ENCODE measurements at regions not wholly inside any gene's neighbourhood (a gene's known extent, or its start where the extent isn't known, plus 50 kb on each side); places are given as distances from the start of the nearest gene placed in this dataset.

DNA sequence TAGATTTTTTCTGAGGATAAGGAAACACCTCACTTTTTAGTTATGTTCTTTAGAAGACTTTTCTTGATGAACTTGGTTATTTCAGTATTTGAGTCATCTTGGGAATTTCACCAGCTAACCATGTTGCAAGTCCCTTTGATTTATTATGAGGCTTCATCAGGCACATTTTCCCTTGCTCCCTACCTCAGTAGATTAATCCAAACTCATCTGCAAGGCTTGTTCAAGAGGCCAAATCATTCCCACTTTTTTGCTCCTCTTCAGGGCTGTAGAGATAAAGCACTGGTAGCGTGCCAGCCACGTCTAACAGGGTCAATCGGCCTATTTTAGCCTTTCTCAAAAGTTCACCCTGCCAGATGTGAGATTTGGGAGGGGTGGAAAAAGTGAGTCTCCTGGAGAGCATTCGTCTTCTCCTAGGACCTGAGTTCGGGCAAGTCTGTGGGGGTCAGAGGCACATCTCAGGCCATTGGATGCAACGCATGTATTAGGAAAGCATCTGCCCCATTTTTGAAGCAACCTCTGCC, 120.3 kb downstream of the RDH14 start:
- TF ChIP-seq, protein P1, sequence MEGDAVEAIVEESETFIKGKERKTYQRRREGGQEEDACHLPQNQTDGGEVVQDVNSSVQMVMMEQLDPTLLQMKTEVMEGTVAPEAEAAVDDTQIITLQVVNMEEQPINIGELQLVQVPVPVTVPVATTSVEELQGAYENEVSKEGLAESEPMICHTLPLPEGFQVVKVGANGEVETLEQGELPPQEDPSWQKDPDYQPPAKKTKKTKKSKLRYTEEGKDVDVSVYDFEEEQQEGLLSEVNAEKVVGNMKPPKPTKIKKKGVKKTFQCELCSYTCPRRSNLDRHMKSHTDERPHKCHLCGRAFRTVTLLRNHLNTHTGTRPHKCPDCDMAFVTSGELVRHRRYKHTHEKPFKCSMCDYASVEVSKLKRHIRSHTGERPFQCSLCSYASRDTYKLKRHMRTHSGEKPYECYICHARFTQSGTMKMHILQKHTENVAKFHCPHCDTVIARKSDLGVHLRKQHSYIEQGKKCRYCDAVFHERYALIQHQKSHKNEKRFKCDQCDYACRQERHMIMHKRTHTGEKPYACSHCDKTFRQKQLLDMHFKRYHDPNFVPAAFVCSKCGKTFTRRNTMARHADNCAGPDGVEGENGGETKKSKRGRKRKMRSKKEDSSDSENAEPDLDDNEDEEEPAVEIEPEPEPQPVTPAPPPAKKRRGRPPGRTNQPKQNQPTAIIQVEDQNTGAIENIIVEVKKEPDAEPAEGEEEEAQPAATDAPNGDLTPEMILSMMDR (IDR thresholded peaks at IDR 0.05) = no peak
- no peak for TF ChIP-seq ZFX (IDR thresholded peaks at IDR 0.05; ENCODE audit: borderline replicate concordance)
